Neural cell (in vitro differentiated cells): ENCODE measurements at regions not wholly inside any gene's neighbourhood (a gene's known extent, or its start where the extent isn't known, plus 50 kb on each side); places are given as distances from the start of the nearest gene placed in this dataset.

Experiments
- H2AFZ ChIP-seq: fragments of 200-600, 300-800 bp; sonication (generic), shearing (Covaris generic); 2 replicates; pipeline ENCODE4 v1.6.0; 2014; ENCODE audit warnings: low read depth, mild to moderate bottlenecking, antibody characterized with exemption, low read length, moderate library complexity
- H3F3A ChIP-seq: fragments of 200-600 bp; shearing (Covaris generic); 2 replicates; pipeline ENCODE4 v1.6.1; 2016; ENCODE audit warnings: mild to moderate bottlenecking, moderate library complexity, mixed read lengths, antibody characterized with exemption, low read length; ENCODE audit not compliant: insufficient read depth, poor library complexity, severe bottlenecking
- H3K27ac ChIP-seq: fragments of 200-600, 300-800 bp; sonication (generic), shearing (Covaris generic); 2 replicates; pipeline ENCODE4 v1.5.1; 2014; ENCODE audit warnings: mild to moderate bottlenecking, low read length, moderate library complexity
- H3K27me3 ChIP-seq: fragments of 300-800, 200-600 bp; sonication (generic), shearing (Covaris generic); 2 replicates; pipeline ENCODE4 v1.6.0; 2014; ENCODE audit warnings: mild to moderate bottlenecking, low read depth, low read length, moderate library complexity; ENCODE audit not compliant: insufficient read depth
- H3K36me3 ChIP-seq: fragments of 300-800, 200-600 bp; sonication (generic), shearing (Covaris generic); 2 replicates; pipeline ENCODE4 v1.5.1; 2014; ENCODE audit warnings: mild to moderate bottlenecking, antibody characterized with exemption, low read length, moderate library complexity; ENCODE audit not compliant: insufficient read depth
- H3K4me2 ChIP-seq: fragments of 300-800, 200-600 bp; sonication (generic), shearing (Covaris generic); 2 replicates; pipeline ENCODE4 v1.6.0; 2014; ENCODE audit warnings: mild to moderate bottlenecking, low read length
- H3K4me3 ChIP-seq: fragments of 300-800, 200-600 bp; sonication (generic), shearing (Covaris generic); 2 replicates; pipeline ENCODE4 v1.5.1; 2014; ENCODE audit warnings: mild to moderate bottlenecking, low read length, moderate library complexity
- H3K79me2 ChIP-seq: fragments of 200-600 bp; shearing (Covaris generic); replicated peaks from 2 replicates; pipeline ENCODE4 v1.6.0; 2014; ENCODE audit warnings: mild to moderate bottlenecking, low read length, moderate library complexity; ENCODE audit not compliant: insufficient read depth
- H3K9ac ChIP-seq: fragments of 300-800, 200-600 bp; sonication (generic), shearing (Covaris generic); 2 replicates; pipeline ENCODE4 v1.6.1; 2016; ENCODE audit warnings: mild to moderate bottlenecking, low read length, mixed read lengths
- H3K9me2 ChIP-seq: fragments of 200-600 bp; shearing (Covaris generic); 2 replicates; pipeline ENCODE4 v1.6.1; 2016; ENCODE audit warnings: mild to moderate bottlenecking, low read length, mixed read lengths; ENCODE audit not compliant: insufficient read depth
- H3K9me3 ChIP-seq: fragments of 200-600, 300-800 bp; sonication (generic), shearing (Covaris generic); 2 replicates; pipeline ENCODE4 v1.6.1; 2016; ENCODE audit warnings: mild to moderate bottlenecking, mixed run types, low read length, moderate library complexity, mixed read lengths
- H4K20me1 ChIP-seq: fragments of 200-600 bp; shearing (Covaris generic); 2 replicates; pipeline ENCODE4 v1.6.1; 2016; ENCODE audit warnings: mild to moderate bottlenecking, mixed run types; ENCODE audit not compliant: insufficient read depth
- CTCF ChIP-seq: fragments of 450-650 bp; IDR thresholded peaks from 2 replicates; pipeline ENCODE4 v1.5.1; 2014; ENCODE audit warnings: antibody characterized with exemption, mild to moderate bottlenecking, moderate library complexity; ENCODE audit not compliant: poor library complexity, severe bottlenecking
- EP300 ChIP-seq: fragments of 450-650 bp; conservative IDR thresholded peaks from 2 replicates; pipeline ENCODE4 v1.6.1; 2014; ENCODE audit warnings: antibody characterized with exemption, mild to moderate bottlenecking, moderate library complexity; ENCODE audit not compliant: poor library complexity, severe bottlenecking
- EZH2 ChIP-seq: fragments of 200-600, 300-800 bp; shearing (Covaris generic), sonication (generic); IDR thresholded peaks from 2 replicates; pipeline ENCODE4 v1.6.1; 2014; ENCODE audit warnings: antibody characterized with exemption, low read length, borderline replicate concordance, mild to moderate bottlenecking; ENCODE audit not compliant: insufficient read depth, poor library complexity, severe bottlenecking
- MXI1 ChIP-seq: fragments of 450-650 bp; conservative IDR thresholded peaks from 2 replicates; pipeline ENCODE4 v1.6.1; 2014; ENCODE audit warnings: antibody characterized with exemption, mild to moderate bottlenecking; ENCODE audit not compliant: poor library complexity, severe bottlenecking
- POLR2AphosphoS5 ChIP-seq: IDR thresholded peaks from 2 replicates; pipeline ENCODE4 v1.6.1; 2012
- RAD21 ChIP-seq: fragments of 450-650 bp; conservative IDR thresholded peaks from 2 replicates; pipeline ENCODE4 v1.6.1; 2014; ENCODE audit warnings: antibody characterized with exemption, mild to moderate bottlenecking, moderate library complexity
- REST ChIP-seq: IDR thresholded peaks from 2 replicates; pipeline ENCODE4 v1.6.1; 2012; ENCODE audit warnings: borderline replicate concordance
- SMC3 ChIP-seq: fragments of 450-650 bp; conservative IDR thresholded peaks from 2 replicates; pipeline ENCODE4 v1.6.1; 2014; ENCODE audit warnings: antibody characterized with exemption, mild to moderate bottlenecking, moderate library complexity; ENCODE audit not compliant: poor library complexity
- TAF1 ChIP-seq: IDR thresholded peaks from 2 replicates; pipeline ENCODE4 v1.6.1; 2012; ENCODE audit warnings: low read depth

GRCh38 chr4:65918872-65919271, 248.6 kb upstream of the EPHA5 start:
- Histone ChIP-seq H4K20me1 (no peaks in the 10 kb centered on the region), H3K9me2 (no peaks in the 10 kb centered on the region), H3K9me3 (no peaks in the 10 kb centered on the region), H3K27ac (no peak overlapping the region), H3K36me3 (no peaks in the 10 kb centered on the region), H3K79me2 (no peaks in the 10 kb centered on the region), H3K9ac (no peak overlapping the region), H2AFZ (no peak overlapping the region), H3K27me3 (no peaks in the 10 kb centered on the region), H3F3A (no peaks in the 10 kb centered on the region), H3K4me3 (no peak overlapping the region), H3K4me2 (no peak overlapping the region)
- TF ChIP-seq REST (no peak), CTCF (no peak), TAF1 (no peak), EZH2 (no peak), EP300 (no peak)

- H3K9me3 ChIP-seq = no peaks in the 10 kb centered on the region
- TF ChIP-seq TAF1 = no peak
- no peak overlapping the region for H3K9ac ChIP-seq
- H3K4me2 ChIP-seq = no peak overlapping the region
- H3K27ac ChIP-seq = no peak overlapping the region
- no peaks in the 10 kb centered on the region for H3K79me2 ChIP-seq
- no peaks in the 10 kb centered on the region for H4K20me1 ChIP-seq
- H3F3A ChIP-seq = no peaks in the 10 kb centered on the region
- no peaks in the 10 kb centered on the region for H3K9me2 ChIP-seq
- no peaks in the 10 kb centered on the region for H3K27me3 ChIP-seq
- H3K4me3 ChIP-seq = no peak overlapping the region
- no peak overlapping the region for H2AFZ ChIP-seq
- no peaks in the 10 kb centered on the region for H3K36me3 ChIP-seq
Measured at GRCh38 chr4:65918212-65918611, 247.9 kb upstream of the EPHA5 start.

- Histone ChIP-seq H2AFZ (no peak overlapping the region), H3K4me2 (no peak overlapping the region), H3K27ac (no peak overlapping the region)
Measured at GRCh38 chr4:65917486-65917885, 247.2 kb upstream of the EPHA5 start.

More at GRCh38 chr4:65917486-65917885, 247.2 kb upstream of the EPHA5 start:
- no peaks in the 10 kb centered on the region for H4K20me1 ChIP-seq
- H3K27me3 ChIP-seq = no peaks in the 10 kb centered on the region
- no peaks in the 10 kb centered on the region for H3K36me3 ChIP-seq
- H3K4me3 ChIP-seq = no peak overlapping the region
- no peaks in the 10 kb centered on the region for H3K9me3 ChIP-seq
- H3K9ac ChIP-seq = no peak overlapping the region
- no peaks in the 10 kb centered on the region for H3K9me2 ChIP-seq
- TF ChIP-seq EZH2 = no peak
- no peak for TF ChIP-seq TAF1
- TF ChIP-seq RAD21 = no peak
- no peak for TF ChIP-seq POLR2AphosphoS5
- no peak for TF ChIP-seq CTCF
- TF ChIP-seq EP300 = no peak
- TF ChIP-seq SMC3 = no peak
- no peak for TF ChIP-seq REST
- TF ChIP-seq MXI1 = no peak
- H3F3A ChIP-seq = no peaks in the 10 kb centered on the region
- H3K79me2 ChIP-seq = no peaks in the 10 kb centered on the region
